Esophagus muscularis mucosa (tissue), 4 donors: ENCODE measurements at regions not wholly inside any gene's neighbourhood (a gene's known extent, or its start where the extent isn't known, plus 50 kb on each side); places are given as distances from the start of the nearest gene placed in this dataset.
"Not testable (repeated sequence)": the region's sequence is repeated elsewhere in the genome, so short reads cannot be mapped to it uniquely, and the experiment has no call there.

Experiments
- DNase-seq: peaks from one replicate; pipeline ENCODE4 v3.0.0-alpha.2; 2017; ENCODE audit errors: extremely low spot score
- H3K27ac ChIP-seq, 4 donors: fragments of 200-600 bp; sonication (generic); replicated peaks in 1 of 4; 1 replicate in 3 of 4; 2 replicates in 1 of 4; pipeline ENCODE4 v1.5.1; 2016 to 2019; ENCODE audit warnings: mild to moderate bottlenecking in 1 of 4
- H3K27me3 ChIP-seq, 4 donors: fragments of 200-600 bp; sonication (generic); one replicate each; pipeline versions ENCODE4 v1.5.1 to v1.6.0; 2016 to 2019
- H3K36me3 ChIP-seq, 4 donors: fragments of 200-600 bp; sonication (generic); one replicate each; pipeline ENCODE4 v1.5.1; 2016 to 2019
- H3K4me1 ChIP-seq, 4 donors: fragments of 200-600 bp; sonication (generic); one replicate each; pipeline ENCODE4 v1.5.1; 2016 to 2019
- H3K4me3 ChIP-seq, 4 donors: fragments of 200-600 bp; sonication (generic); 1 replicate in 2 of 4; 2 replicates in 2 of 4; pipeline ENCODE4 v1.5.1; 2016 to 2019; ENCODE audit warnings: mild to moderate bottlenecking in 4 of 4, moderate library complexity in 1 of 4
- H3K9me3 ChIP-seq, 4 donors: fragments of 200-600 bp; sonication (generic); 1 replicate in 3 of 4; 2 replicates in 1 of 4; pipeline ENCODE4 v1.5.1; 2016 to 2019
- EP300 ChIP-seq: sonication (generic); formaldehyde crosslinking; IDR thresholded peaks from one replicate; pipeline ENCODE4 v1.6.1; 2017; ENCODE audit warnings: antibody characterized with exemption
- POLR2A ChIP-seq: fragments of 450-650 bp; IDR thresholded peaks from one replicate; pipeline ENCODE4 v1.6.1; 2017; ENCODE audit warnings: antibody characterized with exemption, moderate library complexity, mild to moderate bottlenecking, low read depth
- POLR2AphosphoS5 ChIP-seq, 2 donors: sonication (generic); formaldehyde crosslinking; IDR thresholded peaks; one replicate each; pipeline ENCODE4 v1.6.1; 2017; ENCODE audit warnings: antibody characterized with exemption in 2 of 2
- WGBS: methylation state at CpG from one replicate; pipeline ENCODE4 v1.1.5; 2018; 5-methylcytosine and 5-hydroxymethylcytosine counted together
- intact Hi-C: fragments of 100-400 bp; cut with DNase I; formaldehyde crosslinking; loops from one replicate; pipeline ENCODE4 v1.15.1; 2023
- TF ChIP-seq, protein P1 (sequence below), 3 experiments: fragments of 200-600 bp in 2 of 3; fragments of 450-650 bp in 1 of 3; sonication (generic) in 2 of 3; IDR thresholded peaks; one replicate each; pipeline ENCODE4 v1.5.1; 2017 to 2019; ENCODE audit warnings: antibody characterized with exemption in 3 of 3, mild to moderate bottlenecking in 2 of 3, moderate library complexity in 1 of 3

DNA sequence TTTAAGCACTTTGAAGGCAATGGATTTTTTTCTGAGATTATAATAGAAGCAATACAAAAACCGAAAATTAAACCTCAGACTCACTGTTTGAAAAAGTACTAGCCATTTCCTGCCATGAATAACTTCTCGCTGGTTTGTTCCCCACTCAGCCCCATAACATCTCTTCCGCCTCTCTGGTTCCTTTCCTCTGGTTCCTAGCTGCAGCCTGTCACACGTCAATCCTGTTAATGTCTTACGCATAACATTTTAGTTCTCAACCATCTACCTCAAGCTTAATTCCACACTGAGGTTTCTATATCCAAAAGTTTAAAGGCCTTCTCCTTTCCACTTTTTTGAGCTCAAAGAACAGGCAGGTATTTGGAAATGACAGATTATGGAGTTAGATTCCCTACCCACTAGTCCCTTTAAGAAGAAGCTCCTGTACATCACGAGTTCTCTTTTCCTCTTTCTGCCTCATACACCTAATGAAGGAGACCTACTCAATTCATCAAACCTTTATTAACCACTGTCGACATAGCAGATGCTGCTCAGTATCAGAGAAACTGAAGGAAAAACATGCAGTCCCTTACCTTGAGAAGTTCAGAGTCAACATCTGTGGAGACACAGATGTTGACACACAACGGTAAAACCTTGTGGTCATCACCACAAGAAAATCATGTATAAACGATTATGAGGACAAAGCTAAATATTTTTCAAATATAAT, 243.0 kb upstream of the PTGER4 start:
- Histone ChIP-seq H3K27me3 (no peaks in the 10 kb centered on the region), H3K27ac (no peak overlapping the region), H3K4me1 (no peaks in the 10 kb centered on the region), H3K9me3 (no peaks in the 10 kb centered on the region), H3K36me3 (no peaks in the 10 kb centered on the region), H3K4me3 (no peak overlapping the region)
- intact Hi-C loops: no loop called here
- TF ChIP-seq, protein P1, sequence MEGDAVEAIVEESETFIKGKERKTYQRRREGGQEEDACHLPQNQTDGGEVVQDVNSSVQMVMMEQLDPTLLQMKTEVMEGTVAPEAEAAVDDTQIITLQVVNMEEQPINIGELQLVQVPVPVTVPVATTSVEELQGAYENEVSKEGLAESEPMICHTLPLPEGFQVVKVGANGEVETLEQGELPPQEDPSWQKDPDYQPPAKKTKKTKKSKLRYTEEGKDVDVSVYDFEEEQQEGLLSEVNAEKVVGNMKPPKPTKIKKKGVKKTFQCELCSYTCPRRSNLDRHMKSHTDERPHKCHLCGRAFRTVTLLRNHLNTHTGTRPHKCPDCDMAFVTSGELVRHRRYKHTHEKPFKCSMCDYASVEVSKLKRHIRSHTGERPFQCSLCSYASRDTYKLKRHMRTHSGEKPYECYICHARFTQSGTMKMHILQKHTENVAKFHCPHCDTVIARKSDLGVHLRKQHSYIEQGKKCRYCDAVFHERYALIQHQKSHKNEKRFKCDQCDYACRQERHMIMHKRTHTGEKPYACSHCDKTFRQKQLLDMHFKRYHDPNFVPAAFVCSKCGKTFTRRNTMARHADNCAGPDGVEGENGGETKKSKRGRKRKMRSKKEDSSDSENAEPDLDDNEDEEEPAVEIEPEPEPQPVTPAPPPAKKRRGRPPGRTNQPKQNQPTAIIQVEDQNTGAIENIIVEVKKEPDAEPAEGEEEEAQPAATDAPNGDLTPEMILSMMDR (IDR thresholded peaks at IDR 0.05): no peak
- no peak for TF ChIP-seq POLR2AphosphoS5 (IDR thresholded peaks at IDR 0.05)
- TF ChIP-seq EP300: no peak
- TF ChIP-seq POLR2A: no peak
- 75% methylated on average over 9 of the region's 9 CpGs for WGBS
- no peak for DNase-seq

DNA sequence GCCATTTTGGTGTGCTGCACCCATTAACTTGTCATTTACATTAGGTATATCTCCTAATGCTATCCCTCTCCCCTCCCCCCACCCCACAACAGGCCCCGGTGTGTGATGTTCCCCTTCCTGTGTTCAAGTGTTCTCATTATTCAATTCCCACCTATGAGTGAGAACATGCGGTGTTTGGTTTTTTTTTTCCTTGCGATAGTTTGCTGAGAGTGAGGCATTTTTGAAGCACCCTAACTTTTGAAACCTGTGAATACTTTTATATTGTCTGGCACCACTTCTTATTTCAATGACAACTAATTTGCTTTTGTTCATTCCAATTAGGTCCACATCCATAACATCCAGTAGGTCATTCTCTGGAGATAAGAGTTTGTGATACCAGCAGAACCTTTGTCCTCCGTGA, 244.0 kb upstream of the PTGER4 start:
- H3K27ac ChIP-seq, H3K27me3 ChIP-seq, H3K36me3 ChIP-seq, intact Hi-C loops, DNase-seq, H3K9me3 ChIP-seq, H3K4me3 ChIP-seq, H3K4me1 ChIP-seq: not testable (repeated sequence)
- WGBS: 87% methylated on average over 4 of the region's 4 CpGs

DNA sequence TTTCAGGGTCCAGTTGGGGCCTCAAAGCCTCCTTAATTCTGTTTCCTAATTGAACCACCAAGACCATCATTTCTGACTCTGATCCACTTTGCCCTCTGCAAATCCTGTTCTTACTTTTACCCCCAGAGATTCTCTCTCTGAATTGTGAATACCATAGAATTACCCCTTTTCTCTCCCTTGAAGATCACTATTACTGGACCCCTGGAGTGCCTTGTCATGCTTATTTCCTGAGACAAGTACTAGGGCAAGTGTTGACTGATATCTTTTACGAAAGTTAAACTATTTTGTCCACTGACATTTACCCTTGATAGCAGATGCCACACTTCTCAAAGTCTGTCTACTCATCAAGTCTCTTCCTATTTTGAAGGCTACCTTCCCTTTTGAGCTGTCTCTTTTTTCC, 246.9 kb upstream of the PTGER4 start:
- WGBS: 81% methylated on average over 1 of the region's 1 CpG
- TF ChIP-seq POLR2AphosphoS5 (IDR thresholded peaks at IDR 0.05) (no peak), POLR2A (no peak), EP300 (no peak)
- intact Hi-C loops: no loop called here
- Histone ChIP-seq H3K27ac (no peak overlapping the region), H3K9me3 (no peaks in the 10 kb centered on the region), H3K27me3 (no peaks in the 10 kb centered on the region), H3K4me1 (peaks cover 0 to 3% (median 0%) of the 10 kb centered on the region in 4 donors), H3K36me3 (no peaks in the 10 kb centered on the region), H3K4me3 (no peak overlapping the region)
- DNase-seq: no peak

DNA sequence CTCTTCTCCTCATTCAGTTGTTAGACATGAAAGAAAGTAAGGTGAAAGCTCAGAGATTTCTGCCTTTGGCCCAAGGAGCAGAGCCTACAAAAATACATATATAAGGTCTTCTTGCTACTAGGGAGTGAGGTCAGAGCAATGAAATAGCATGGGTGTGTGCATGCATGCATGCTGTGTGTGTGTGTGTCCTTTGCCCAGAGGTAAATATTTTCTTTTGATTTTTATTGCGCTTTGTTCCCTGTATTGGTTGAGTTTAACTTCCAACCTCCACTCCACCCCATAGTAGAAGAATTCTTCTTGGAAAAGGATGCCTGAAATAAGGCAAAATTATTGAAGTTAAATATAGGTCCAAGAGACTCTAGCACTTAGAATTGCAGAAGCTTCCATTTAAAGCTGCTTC, 248.0 kb upstream of the PTGER4 start:
- WGBS: 100% methylated on average over 1 of the region's 1 CpG
- H3K27ac ChIP-seq: no peak overlapping the region
- no peaks in the 10 kb centered on the region for H3K27me3 ChIP-seq
- TF ChIP-seq POLR2AphosphoS5 (IDR thresholded peaks at IDR 0.05): no peak
- TF ChIP-seq, protein P1 (IDR thresholded peaks at IDR 0.05): no peak
- TF ChIP-seq POLR2A: no peak
- no peak for TF ChIP-seq EP300
- H3K4me1 ChIP-seq: peaks cover 0 to 3% (median 0%) of the 10 kb centered on the region in 4 donors
- intact Hi-C loops: no loop called here
- DNase-seq: no peak
- no peak overlapping the region for H3K4me3 ChIP-seq
- no peaks in the 10 kb centered on the region for H3K36me3 ChIP-seq
- H3K9me3 ChIP-seq: no peaks in the 10 kb centered on the region

DNA sequence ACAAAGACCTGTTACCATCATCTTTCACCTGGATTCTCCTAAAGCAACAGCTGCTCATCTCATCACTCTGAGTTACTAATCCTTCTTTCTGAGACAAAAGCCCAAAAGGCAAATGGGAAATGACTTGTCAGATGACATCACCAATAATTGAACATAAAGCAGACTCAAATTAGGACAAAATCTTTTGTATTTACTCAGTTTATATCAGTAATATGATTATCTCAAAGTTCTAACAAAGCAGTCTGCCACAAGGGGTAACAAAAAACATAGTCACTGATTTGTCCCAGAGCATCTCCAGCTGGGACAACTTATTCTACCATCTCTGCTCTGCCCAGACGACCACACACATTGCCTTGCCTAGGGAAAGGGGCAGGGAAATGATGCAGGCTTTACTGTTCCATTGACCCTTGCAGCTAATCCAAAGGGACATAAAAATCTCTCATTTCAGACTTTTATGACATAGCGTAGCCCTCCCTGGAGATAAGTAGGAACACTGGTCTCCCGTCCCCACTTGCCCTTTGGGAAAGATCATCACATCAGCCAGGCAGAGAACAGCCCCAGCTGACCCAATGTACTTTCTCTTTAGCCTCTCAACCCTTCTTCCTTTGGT, 249.5 kb upstream of the PTGER4 start:
- H3K4me3 ChIP-seq: no peak overlapping the region
- intact Hi-C loops: no loop called here
- no peak overlapping the region for H3K27ac ChIP-seq
- peaks cover 0 to 3% (median 0%) of the 10 kb centered on the region in 4 donors for H3K4me1 ChIP-seq
- H3K9me3 ChIP-seq: no peaks in the 10 kb centered on the region
- DNase-seq: no peak
- TF ChIP-seq POLR2A: no peak
- TF ChIP-seq EP300: no peak
- TF ChIP-seq, protein P1 (IDR thresholded peaks at IDR 0.05): no peak
- TF ChIP-seq POLR2AphosphoS5 (IDR thresholded peaks at IDR 0.05): no peak
- no peaks in the 10 kb centered on the region for H3K36me3 ChIP-seq
- no peaks in the 10 kb centered on the region for H3K27me3 ChIP-seq
- WGBS: 80% methylated on average over 3 of the region's 3 CpGs
